Ectodermal cell (in vitro differentiated cells): ENCODE measurements at regions not wholly inside any gene's neighbourhood (a gene's known extent, or its start where the extent isn't known, plus 50 kb on each side); places are given as distances from the start of the nearest gene placed in this dataset.

Experiments
- H3K27ac ChIP-seq: 2 replicates; pipeline ENCODE4 v1.7.0; 2013; ENCODE audit warnings: mild to moderate bottlenecking, low read depth, low read length; ENCODE audit not compliant: insufficient read depth, poor library complexity, severe bottlenecking
- H3K27me3 ChIP-seq: 2 replicates; pipeline ENCODE4 v1.7.0; 2013; ENCODE audit warnings: mild to moderate bottlenecking, low read length; ENCODE audit not compliant: insufficient read depth, control insufficient read depth, poor library complexity, severe bottlenecking
- H3K36me3 ChIP-seq: one replicate; pipeline ENCODE4 v1.7.0; 2013; ENCODE audit warnings: low read length; ENCODE audit not compliant: control insufficient read depth, insufficient read depth
- H3K4me1 ChIP-seq: one replicate; pipeline ENCODE4 v1.7.0; 2013; ENCODE audit warnings: low read length; ENCODE audit not compliant: control insufficient read depth, insufficient read depth
- H3K4me3 ChIP-seq: 2 replicates; pipeline ENCODE4 v1.7.0; 2013; ENCODE audit warnings: low read depth, low read length, control low read depth; ENCODE audit not compliant: insufficient read depth
- H3K9me3 ChIP-seq: 2 replicates; pipeline ENCODE4 v1.7.0; 2013; ENCODE audit warnings: mild to moderate bottlenecking, low read length, moderate library complexity; ENCODE audit not compliant: control insufficient read depth
- WGBS, 2 experiments: methylation state at CpG; one replicate each; pipeline ENCODE4 v1.1.7; 2013; ENCODE audit warnings: missing lambda C conversion rate in 2 of 2; 5-methylcytosine and 5-hydroxymethylcytosine counted together

DNA sequence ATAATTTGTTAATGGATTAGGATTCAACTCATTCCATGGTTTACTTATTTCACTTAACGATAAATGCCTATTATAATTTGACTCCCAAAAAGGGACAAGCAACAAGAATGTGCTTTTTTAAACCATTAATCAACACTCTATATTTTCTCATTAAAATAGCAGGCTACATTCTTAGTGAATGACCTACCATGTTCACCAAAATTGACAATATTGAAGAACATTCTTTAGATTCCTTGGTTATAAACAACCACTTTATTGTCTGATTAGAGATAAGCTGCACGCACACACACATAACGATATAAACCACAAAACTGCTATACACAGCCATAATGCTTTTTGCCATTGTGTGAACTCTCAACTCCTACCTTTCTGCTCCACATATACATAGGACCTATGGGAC is 75.4 kb upstream of the LRRC7 start:
- H3K9me3 ChIP-seq: no peaks in the 10 kb centered on the region
- H3K36me3 ChIP-seq: no peaks in the 10 kb centered on the region
- no peaks in the 10 kb centered on the region for H3K27me3 ChIP-seq
- H3K27ac ChIP-seq: no peak overlapping the region
- no peak overlapping the region for H3K4me3 ChIP-seq
- H3K4me1 ChIP-seq: no peaks in the 10 kb centered on the region
- 90 to 100% methylated on average over 3 of the region's 3 CpGs for WGBS, 2 experiments

DNA sequence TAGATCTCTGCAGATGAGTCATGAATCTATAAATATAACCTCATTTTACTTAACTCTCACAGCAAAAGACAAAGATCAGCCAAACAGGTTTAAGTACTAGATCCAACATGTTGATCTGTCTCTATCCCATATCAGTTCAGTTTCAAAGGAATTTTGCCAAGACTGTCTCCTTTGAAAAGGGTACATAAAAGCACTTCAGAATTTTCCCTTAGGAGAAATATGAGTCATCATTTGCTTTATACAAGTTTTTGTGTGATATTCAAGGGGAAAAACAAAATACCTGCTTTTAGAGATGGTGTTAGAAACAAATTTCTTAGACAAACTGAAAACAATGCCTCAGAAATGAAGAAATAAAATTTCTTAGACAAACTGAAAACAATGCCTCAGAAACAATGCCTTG is 73.5 kb upstream of the LRRC7 start:
- H3K4me3 ChIP-seq: no peak overlapping the region
- H3K4me1 ChIP-seq: no peaks in the 10 kb centered on the region
- H3K36me3 ChIP-seq: no peaks in the 10 kb centered on the region
- no peaks in the 10 kb centered on the region for H3K9me3 ChIP-seq
- no peak overlapping the region for H3K27ac ChIP-seq
- H3K27me3 ChIP-seq: no peaks in the 10 kb centered on the region

DNA sequence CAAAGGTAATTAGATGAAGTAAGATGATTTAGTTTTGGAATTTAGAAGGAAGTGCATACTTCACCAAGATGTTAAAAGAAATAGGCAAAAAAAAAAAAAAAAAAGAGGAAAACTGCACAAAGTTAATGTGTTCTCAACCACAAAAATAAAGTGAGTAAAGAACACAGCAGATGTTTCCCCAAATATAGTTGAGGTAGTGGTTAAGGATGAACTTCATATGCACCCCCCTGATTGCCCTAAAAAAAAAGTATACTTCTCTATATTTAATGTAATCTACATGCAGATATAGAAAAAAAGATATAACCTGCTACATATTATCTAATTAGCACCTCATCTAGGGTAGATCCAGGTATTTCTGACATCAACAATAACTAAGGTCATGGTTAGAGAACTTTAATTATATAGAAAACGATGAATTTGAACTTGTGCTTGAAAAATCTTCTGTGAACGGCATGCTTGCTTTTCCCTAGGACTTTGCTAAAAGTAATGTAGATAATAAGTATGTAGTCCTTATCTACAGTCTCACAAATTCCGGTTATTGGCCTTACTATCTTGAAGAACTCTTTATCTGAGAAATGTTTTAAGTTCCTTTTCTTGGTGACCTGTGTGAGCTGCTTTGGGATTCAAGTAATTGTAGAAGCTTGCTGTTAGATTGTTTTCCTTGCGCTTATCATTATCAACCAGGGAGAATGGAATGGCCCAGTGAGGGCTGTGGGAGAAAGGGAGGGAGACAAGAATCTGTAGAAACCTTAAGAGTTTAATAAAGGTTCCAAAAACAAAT is 70.1 kb upstream of the LRRC7 start:
- no peak overlapping the region for H3K27ac ChIP-seq
- no peaks in the 10 kb centered on the region for H3K36me3 ChIP-seq
- H3K27me3 ChIP-seq: no peaks in the 10 kb centered on the region
- no peak overlapping the region for H3K4me3 ChIP-seq
- H3K9me3 ChIP-seq: no peaks in the 10 kb centered on the region
- no peaks in the 10 kb centered on the region for H3K4me1 ChIP-seq
- 96 to 97% methylated on average over 4 of the region's 4 CpGs for WGBS, 2 experiments

DNA sequence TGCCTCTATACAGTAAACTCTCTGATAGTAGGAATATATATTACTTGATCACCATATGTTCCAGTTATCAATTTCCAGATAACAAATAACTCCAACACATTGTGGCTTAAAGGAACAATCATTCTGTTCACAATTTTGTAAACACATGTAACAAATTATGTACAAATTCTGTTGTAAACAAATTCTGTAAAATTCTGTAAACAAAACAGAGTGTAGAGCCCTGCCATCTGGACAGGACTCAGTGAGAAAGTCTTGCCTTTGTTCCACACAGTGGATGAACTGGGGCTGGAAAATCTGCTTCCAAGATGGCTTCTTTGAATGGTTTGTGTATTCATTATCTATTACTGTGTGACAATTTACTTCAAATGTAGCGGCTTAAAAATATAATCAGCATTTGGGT is 69.0 kb upstream of the LRRC7 start:
- no peak overlapping the region for H3K4me3 ChIP-seq
- WGBS, 2 experiments: 94 to 100% methylated on average over 1 of the region's 1 CpG
- no peak overlapping the region for H3K27ac ChIP-seq
- H3K36me3 ChIP-seq: no peaks in the 10 kb centered on the region
- no peaks in the 10 kb centered on the region for H3K9me3 ChIP-seq
- H3K27me3 ChIP-seq: no peaks in the 10 kb centered on the region
- no peaks in the 10 kb centered on the region for H3K4me1 ChIP-seq

DNA sequence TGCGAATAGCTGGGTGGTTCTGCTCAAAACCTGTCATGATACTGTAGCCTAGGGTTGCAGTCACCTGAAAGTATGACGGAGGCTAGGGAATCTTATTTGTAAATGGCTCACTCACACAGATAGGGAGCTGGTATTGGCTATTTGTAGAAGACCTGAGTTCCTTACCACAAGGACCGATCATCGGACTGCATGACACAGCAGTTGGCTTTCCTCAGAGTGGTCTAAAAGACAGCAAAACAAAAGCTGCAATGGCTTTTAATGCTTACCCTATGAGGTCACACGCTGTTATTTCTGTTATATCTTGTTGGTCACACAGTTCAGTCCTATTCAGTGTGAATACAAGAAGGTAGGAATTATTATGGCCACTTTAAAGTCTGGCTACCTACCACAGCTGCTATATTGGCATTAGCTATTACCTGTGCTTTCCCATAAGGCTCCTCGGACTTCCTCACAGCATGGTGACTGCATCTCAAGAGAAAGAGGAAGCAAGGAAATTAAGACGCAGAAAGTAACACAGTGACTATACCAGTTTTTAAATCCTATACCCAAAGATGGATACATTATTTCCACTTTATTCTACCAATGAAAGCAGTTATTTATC is 68.4 kb upstream of the LRRC7 start:
- Histone ChIP-seq H3K36me3 (no peaks in the 10 kb centered on the region), H3K9me3 (no peaks in the 10 kb centered on the region), H3K4me1 (no peaks in the 10 kb centered on the region), H3K27me3 (no peaks in the 10 kb centered on the region), H3K27ac (no peak overlapping the region), H3K4me3 (no peak overlapping the region)
- WGBS, 2 experiments: 94% methylated on average over 6 to 7 of the region's 7 CpGs

DNA sequence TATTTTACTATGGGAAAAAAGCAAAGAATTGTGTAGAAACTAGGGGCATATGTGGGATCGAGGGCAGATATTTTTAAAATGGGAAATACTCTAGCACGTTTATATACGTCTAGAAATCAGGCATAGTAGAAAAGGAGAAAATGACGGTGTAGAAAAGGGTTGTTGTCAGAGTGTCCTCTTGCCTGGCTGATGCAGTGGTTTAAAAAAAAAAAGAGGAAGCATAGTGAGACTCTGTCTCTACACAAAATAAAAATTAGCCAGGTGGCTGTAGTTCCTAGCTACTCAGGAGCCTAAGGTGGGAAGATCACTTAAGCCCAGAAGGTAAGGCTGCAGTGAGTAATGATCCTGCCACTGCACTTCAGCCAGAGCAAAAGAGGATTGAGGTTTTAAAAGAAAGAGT is 64.7 kb upstream of the LRRC7 start:
- Histone ChIP-seq H3K27me3 (no peaks in the 10 kb centered on the region), H3K9me3 (no peaks in the 10 kb centered on the region), H3K4me3 (no peak overlapping the region), H3K36me3 (no peaks in the 10 kb centered on the region), H3K27ac (no peak overlapping the region), H3K4me1 (no peaks in the 10 kb centered on the region)
- WGBS, 2 experiments: 97 to 99% methylated on average over 4 of the region's 4 CpGs

DNA sequence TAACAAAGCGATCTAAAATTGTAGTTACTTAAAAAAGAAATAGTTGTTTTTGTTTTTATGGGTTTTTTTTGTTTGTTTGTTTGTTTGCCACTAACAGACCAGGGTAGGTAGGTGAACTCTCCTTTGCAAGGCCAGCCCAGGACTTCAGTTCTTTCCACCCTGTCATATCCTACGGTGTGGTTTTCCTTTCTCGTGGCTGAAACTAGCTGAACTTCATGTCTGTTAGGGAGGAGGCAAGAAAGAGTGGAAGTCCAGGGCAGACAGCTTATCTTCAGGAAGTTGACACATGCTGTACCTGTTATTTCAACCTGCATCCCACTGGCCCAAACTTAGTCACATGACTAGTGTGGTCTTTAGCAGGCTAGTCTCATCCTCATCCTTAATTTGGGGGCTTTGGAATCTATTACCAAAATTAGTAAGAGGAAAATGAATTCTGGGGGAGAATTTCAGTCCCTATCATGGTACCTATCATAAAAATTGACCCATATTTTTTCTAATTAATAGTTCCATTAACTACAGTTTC is 62.9 kb upstream of the LRRC7 start:
- no peaks in the 10 kb centered on the region for H3K36me3 ChIP-seq
- H3K4me3 ChIP-seq: no peak overlapping the region
- no peaks in the 10 kb centered on the region for H3K27me3 ChIP-seq
- WGBS, 2 experiments: 90 to 91% methylated on average over 2 of the region's 3 CpGs
- H3K4me1 ChIP-seq: no peaks in the 10 kb centered on the region
- H3K9me3 ChIP-seq: no peaks in the 10 kb centered on the region
- no peak overlapping the region for H3K27ac ChIP-seq

DNA sequence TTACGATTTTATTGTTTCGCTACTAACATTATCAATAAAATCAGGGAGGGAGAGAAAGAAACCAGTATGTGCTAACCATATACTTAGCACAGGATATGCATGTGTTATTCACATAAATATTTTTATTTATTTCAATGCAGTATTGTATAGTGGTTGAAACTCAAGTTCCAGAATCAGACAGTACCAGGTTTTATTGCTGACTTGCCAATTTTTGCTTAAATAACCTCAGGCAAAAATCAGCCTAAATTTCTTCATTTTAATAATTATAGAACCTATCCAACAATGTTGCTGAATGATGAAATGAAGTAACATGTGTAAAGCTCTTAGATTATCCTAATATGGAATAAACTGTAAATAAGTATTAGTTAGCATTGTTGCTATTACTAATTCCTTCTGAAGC is 61.4 kb upstream of the LRRC7 start:
- Histone ChIP-seq H3K9me3 (no peaks in the 10 kb centered on the region), H3K4me3 (no peak overlapping the region), H3K27ac (no peak overlapping the region), H3K4me1 (no peaks in the 10 kb centered on the region), H3K27me3 (no peaks in the 10 kb centered on the region), H3K36me3 (no peaks in the 10 kb centered on the region)
- no CpG with 5 or more reads among the region's 2 CpGs for WGBS, 2 experiments

DNA sequence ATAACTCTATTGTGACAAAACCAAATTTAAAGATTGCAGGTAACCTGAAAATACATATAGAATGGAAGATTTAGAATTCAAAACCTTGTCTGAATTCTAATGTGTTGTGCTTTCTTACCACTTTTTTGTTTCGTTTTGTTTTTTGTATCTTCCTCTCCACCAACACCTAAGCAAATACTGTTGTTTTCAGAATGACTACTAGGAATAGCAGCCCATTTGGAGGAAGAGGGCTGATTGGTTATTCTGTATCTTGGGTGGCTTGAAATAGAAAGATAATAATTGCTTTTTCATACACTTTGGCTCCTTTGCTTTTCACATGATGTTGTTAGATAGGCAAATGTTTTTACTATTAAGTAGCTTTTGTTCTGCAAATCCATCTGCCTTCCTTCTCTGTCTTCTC is 61.0 kb upstream of the LRRC7 start:
- Histone ChIP-seq H3K4me1 (no peaks in the 10 kb centered on the region), H3K27me3 (no peaks in the 10 kb centered on the region), H3K36me3 (no peaks in the 10 kb centered on the region), H3K9me3 (no peaks in the 10 kb centered on the region), H3K27ac (no peak overlapping the region), H3K4me3 (no peak overlapping the region)
- no CpG with 5 or more reads among the region's 1 CpG for WGBS, 2 experiments

DNA sequence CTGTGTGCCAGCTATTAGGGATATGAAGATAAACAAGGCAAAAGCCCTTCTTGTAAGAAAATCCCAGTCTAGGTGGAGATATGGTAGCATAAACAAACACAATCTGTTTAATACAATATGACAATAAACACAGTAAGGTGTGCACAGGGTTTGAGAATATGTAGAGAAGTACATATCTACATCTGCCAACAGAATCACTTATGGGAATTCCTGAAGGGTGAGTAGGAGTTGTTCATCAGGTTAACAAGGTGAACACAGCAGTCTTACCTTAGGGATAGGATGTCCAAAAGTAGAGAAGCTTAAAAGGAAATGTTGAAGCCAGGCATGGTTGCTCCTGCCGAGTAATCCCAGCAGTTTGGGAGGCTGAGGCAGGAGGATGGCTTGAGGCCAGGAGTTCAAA is 57.7 kb upstream of the LRRC7 start:
- H3K4me1 ChIP-seq: no peaks in the 10 kb centered on the region
- WGBS, 2 experiments: 88 to 100% methylated on average over 1 of the region's 1 CpG
- H3K9me3 ChIP-seq: no peaks in the 10 kb centered on the region
- H3K36me3 ChIP-seq: no peaks in the 10 kb centered on the region
- no peak overlapping the region for H3K4me3 ChIP-seq
- H3K27me3 ChIP-seq: no peaks in the 10 kb centered on the region
- no peak overlapping the region for H3K27ac ChIP-seq
